Kasumi-1 (cell line): ENCODE measurements at regions not wholly inside any gene's neighbourhood (a gene's known extent, or its start where the extent isn't known, plus 50 kb on each side); places are given as distances from the start of the nearest gene placed in this dataset.

Experiments used
- DNase-seq, 2 experiments: peaks; one replicate each; lab custom pipeline; 2025; lab: John Stamatoyannopoulos, UW

GRCh38 chr6:10048370-10049297 is 366.2 kb downstream of the TFAP2A start:
- no peak for DNase-seq

- DNase-seq = no peak
Measured at GRCh38 chr6:10042280-10042679, 372.6 kb downstream of the TFAP2A start.

- no peak for DNase-seq
Measured at GRCh38 chr6:10033223-10033829, 381.5 kb downstream of the TFAP2A start.

GRCh38 chr6:10031617-10032016 is 383.3 kb downstream of the TFAP2A start:
- no peak for DNase-seq

- DNase-seq = peak; percentile 27 to 53
Measured at GRCh38 chr6:10030942-10031537, 383.8 kb downstream of the TFAP2A start.

GRCh38 chr6:10028222-10028621 is 386.7 kb downstream of the TFAP2A start:
- DNase-seq = no peak

- no peak for DNase-seq
Measured at GRCh38 chr6:10019851-10020250, 395.0 kb downstream of the TFAP2A start.

- no peak for DNase-seq
Measured at GRCh38 chr6:10014557-10014956, 400.3 kb downstream of the TFAP2A start.

GRCh38 chr6:10000551-10000950 is 414.3 kb downstream of the TFAP2A start:
- DNase-seq = no peak

GRCh38 chr6:9999796-10000195 is 415.1 kb downstream of the TFAP2A start:
- no peak for DNase-seq

GRCh38 chr6:9986273-9986672 is 428.6 kb downstream of the TFAP2A start:
- no peak for DNase-seq

GRCh38 chr6:9985481-9985880 is 429.4 kb downstream of the TFAP2A start:
- DNase-seq = no peak

GRCh38 chr6:9984607-9985006 is 430.3 kb downstream of the TFAP2A start:
- no peak for DNase-seq

GRCh38 chr6:9983168-9983567 is 431.7 kb downstream of the TFAP2A start:
- DNase-seq = no peak

- DNase-seq = no peak
Measured at GRCh38 chr6:9982215-9982614, 432.7 kb downstream of the TFAP2A start.

- DNase-seq = no peak
Measured at GRCh38 chr6:9979996-9980395, 434.9 kb downstream of the TFAP2A start.

GRCh38 chr6:9978480-9978879 is 436.4 kb downstream of the TFAP2A start:
- DNase-seq = no peak

- DNase-seq = no peak
Measured at GRCh38 chr6:9977411-9977810, 437.5 kb downstream of the TFAP2A start.

- DNase-seq = no peak
Measured at GRCh38 chr6:9961646-9962045, 453.2 kb downstream of the TFAP2A start.

- DNase-seq = no peak
Measured at GRCh38 chr6:9957215-9957759, 457.6 kb downstream of the TFAP2A start.

GRCh38 chr6:9948678-9949077 is 466.2 kb downstream of the TFAP2A start:
- DNase-seq = no peak

- DNase-seq = no peak
Measured at GRCh38 chr6:9943986-9944385, 470.9 kb downstream of the TFAP2A start.

- DNase-seq = no peak
Measured at GRCh38 chr6:9943026-9943425, 471.8 kb downstream of the TFAP2A start.
